ENCODE measurements at regions not wholly inside any gene's neighbourhood (a gene's known extent, or its start where the extent isn't known, plus 50 kb on each side); places are given as distances from the start of the nearest gene placed in this dataset.

- Histone ChIP-seq H2AK5ac (ENCODE audit: low read depth, low read length) (no peak overlapping the region), H3K27me3 (ENCODE audit: control insufficient read depth, insufficient read depth, low read length) (no peaks in the 10 kb centered on the region), H4K5ac (ENCODE audit: low read depth, low read length) (no peak overlapping the region), H3K4ac (ENCODE audit: low read depth, low read length) (no peak overlapping the region), H3K9me1 (ENCODE audit: insufficient read depth, low read length) (no peaks in the 10 kb centered on the region), H3K23ac (ENCODE audit: low read depth, low read length) (no peak overlapping the region), H3K4me1 (ENCODE audit: control insufficient read depth, insufficient read depth, low read length) (no peaks in the 10 kb centered on the region), H3K79me1 (ENCODE audit: low read depth in 1 of 2, low read length in 2 of 2) (no peaks in the 10 kb centered on the region), H3K4me2 (ENCODE audit: low read depth, low read length) (no peak overlapping the region), H3K14ac (replicated peaks; ENCODE audit: low read depth, low read length) (no peak overlapping the region), H4K8ac (ENCODE audit: low read depth in 2 of 2, low read length in 2 of 2) (no peak overlapping the region), H2AK9ac (replicated peaks; ENCODE audit: low read depth, low read length, poor library complexity) (no peak overlapping the region), H3K56ac (ENCODE audit: extremely low read depth, insufficient read depth, low read length) (no peak overlapping the region), H3K36me3 (ENCODE audit: control insufficient read depth, insufficient read depth, low read length) (no peaks in the 10 kb centered on the region), H2BK120ac (ENCODE audit: low read depth, low read length) (no peak overlapping the region), H3K27ac (ENCODE audit: insufficient read depth, low read length) (no peak overlapping the region), H3K18ac (ENCODE audit: low read depth, low read length) (no peak overlapping the region), H3K4me3 (ENCODE audit: insufficient read depth, low read depth, low read length) (no peak overlapping the region), H3K9ac (ENCODE audit: low read depth, low read length) (no peak overlapping the region), H4K91ac (ENCODE audit: insufficient read depth, low read depth, low read length) (no peak overlapping the region), H2BK15ac (ENCODE audit: low read depth, low read length) (no peak overlapping the region), H3K9me3 (ENCODE audit: control insufficient read depth, insufficient read depth, low read length) (peaks cover 10% of the 10 kb centered on the region; the same call in 1 of the 2 replicates), H4K20me1 (ENCODE audit: insufficient read depth, low read length) (no peaks in the 10 kb centered on the region), H2AFZ (replicated peaks; ENCODE audit: low read length, poor library complexity) (no peak overlapping the region), H2BK20ac (ENCODE audit: low read depth, low read length) (no peak overlapping the region), H2BK5ac (ENCODE audit: low read depth, low read length, poor library complexity, severe bottlenecking) (no peak overlapping the region)
- TF ChIP-seq MAZ (IDR thresholded peaks at IDR 0.05; ENCODE audit: borderline replicate concordance, low read depth, low read length) (no peak), ELK1 (IDR thresholded peaks at IDR 0.05; ENCODE audit: borderline replicate concordance, low read depth, low read length) (no peak), SMC3 (IDR thresholded peaks at IDR 0.05; ENCODE audit: low read depth, low read length) (no peak), RCOR1 (IDR thresholded peaks at IDR 0.05; ENCODE audit: insufficient replicate concordance, low read length) (no peak), POLR2A (IDR thresholded peaks at IDR 0.05; ENCODE audit: low read depth, low read length) (no peak), USF2 (IDR thresholded peaks at IDR 0.05; ENCODE audit: low read depth, low read length) (no peak), MXI1 (IDR thresholded peaks at IDR 0.05; ENCODE audit: borderline replicate concordance, low read depth, low read length) (no peak), MAFK (IDR thresholded peaks at IDR 0.05; ENCODE audit: low read depth, low read length) (no peak), NFE2L2 (IDR thresholded peaks at IDR 0.05; ENCODE audit: low read depth, low read length) (no peak), RFX5 (IDR thresholded peaks at IDR 0.05; ENCODE audit: low read depth, low read length) (no peak), CEBPB (IDR thresholded peaks at IDR 0.05; ENCODE audit: low read depth, low read length) (no peak), CTCF (conservative IDR thresholded peaks at IDR 0.05; ENCODE audit: low read depth, low read length) (no peak), CHD1 (IDR thresholded peaks at IDR 0.05; ENCODE audit: low read depth, low read length) (no peak)
- intact Hi-C loops (cut with micrococcal nuclease) (no loop called here), dilution Hi-C loops (cut with HindIII; ENCODE audit: low sequenced_read_pairs, unreplicated experiment) (no loop called here), in situ Hi-C loops (cut with MboI; ENCODE audit: low sequenced_read_pairs) (no loop called here)
- no CpG with 5 or more reads among the region's 3 CpGs for WGBS, 2 experiments (ENCODE audit: extremely low coverage in 2 of 2, insufficient read length in 1 of 2)
- ChIA-PET CTCF (no interaction called here), POLR2A (ENCODE audit: unreplicated experiment) (no interaction called here)
- DNase-seq (no peak), ATAC-seq (ENCODE audit: low read depth) (no peak)
- BruUV-seq (replicated peaks) = no TSS peak
Observed at GRCh38 chr15:46921891-46922290, 795.4 kb upstream of the SEMA6D start.

Data from IMR-90 (cell line).